Adrenal gland (tissue), 5 donors: ENCODE measurements at regions not wholly inside any gene's neighbourhood (a gene's known extent, or its start where the extent isn't known, plus 50 kb on each side); places are given as distances from the start of the nearest gene placed in this dataset.

Experiments
- CTCF ChIP-seq, 6 experiments: fragments of 450-650 bp in 4 of 6; fragments of 200-600 bp in 2 of 6; sonication (generic) in 1 of 6; IDR thresholded peaks; 1 replicate in 5 of 6; 2 replicates in 1 of 6; pipeline versions ENCODE4 v1.5.1 to v1.8.0; 2016 to 2021; ENCODE audit warnings: antibody characterized with exemption in 6 of 6, mild to moderate bottlenecking in 2 of 6, moderate library complexity in 1 of 6
- POLR2A ChIP-seq, 2 donors: fragments of 450-650 bp; IDR thresholded peaks; one replicate each; pipeline ENCODE4 v1.6.1; 2017; ENCODE audit warnings: antibody characterized with exemption in 2 of 2, mild to moderate bottlenecking in 2 of 2, moderate library complexity in 1 of 2
- donor health status: DM: no; HTN: no; CAD: no.

- TF ChIP-seq CTCF (IDR thresholded peaks at IDR 0.05) (no peak), POLR2A (IDR thresholded peaks at IDR 0.05) (no peak)
These were observed 301.9 kb downstream of the TEX13C start for GRCh38 chrX:125621588-125621927.
